Esophagus squamous epithelium (tissue), 4 donors: ENCODE measurements at regions not wholly inside any gene's neighbourhood (a gene's known extent, or its start where the extent isn't known, plus 50 kb on each side); places are given as distances from the start of the nearest gene placed in this dataset.

Experiments used
- CTCF ChIP-seq, 6 experiments: fragments of 450-650 bp in 4 of 6; fragments of 200-600 bp in 2 of 6; sonication (generic) in 2 of 6; IDR thresholded peaks; one replicate each; pipeline ENCODE4 v1.5.1; 2016 to 2019; ENCODE audit warnings: antibody characterized with exemption in 6 of 6, mild to moderate bottlenecking in 4 of 6, moderate library complexity in 4 of 6
- POLR2A ChIP-seq, 4 donors: fragments of 450-650 bp; IDR thresholded peaks; one replicate each; pipeline ENCODE4 v1.6.1; 2017; ENCODE audit warnings: antibody characterized with exemption in 4 of 4, mild to moderate bottlenecking in 4 of 4, moderate library complexity in 3 of 4

DNA sequence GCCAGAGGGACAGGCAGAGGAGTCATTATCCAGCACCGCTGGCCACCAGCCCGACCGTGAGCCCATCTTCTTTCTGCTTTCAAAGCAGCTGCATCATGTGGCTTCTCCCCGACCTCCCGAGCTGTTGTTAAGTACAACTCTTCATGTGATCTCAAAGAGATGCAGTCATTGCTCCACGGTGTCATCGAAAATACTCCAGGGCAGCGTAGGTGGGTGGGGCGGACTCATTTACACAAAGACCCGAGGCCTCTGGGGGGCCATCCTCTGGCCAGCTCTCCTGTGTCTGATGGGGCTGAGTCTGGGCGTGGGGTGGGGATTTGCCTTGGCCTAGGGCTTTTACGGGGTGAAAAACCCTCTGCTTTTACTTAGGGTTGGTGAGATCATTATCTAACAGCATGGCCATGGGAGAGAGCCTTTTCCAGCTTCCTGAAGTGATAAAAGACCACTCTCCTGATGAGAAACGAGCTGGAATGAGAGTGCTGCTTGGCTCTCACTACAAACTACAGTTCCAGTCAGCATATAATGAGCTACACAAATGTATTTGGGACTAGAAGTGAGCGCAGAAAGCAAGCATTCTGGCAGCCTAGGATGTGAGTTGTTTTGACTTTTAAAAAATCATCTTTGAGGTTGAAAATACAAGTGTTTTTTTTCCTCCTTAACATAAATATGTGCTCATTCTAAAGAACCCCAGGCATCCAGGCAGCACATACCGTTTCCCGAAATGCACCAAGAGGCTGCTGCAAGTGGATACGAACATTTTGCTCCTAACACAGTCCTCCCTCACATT lies 165.0 kb downstream of the RHOU start:
- TF ChIP-seq POLR2A (IDR thresholded peaks at IDR 0.05) (no peak), CTCF (IDR thresholded peaks at IDR 0.05) (no peak)
